ENCODE measurements at regions not wholly inside any gene's neighbourhood (a gene's known extent, or its start where the extent isn't known, plus 50 kb on each side); places are given as distances from the start of the nearest gene placed in this dataset.

- TF ChIP-seq CTCF (IDR thresholded peaks at IDR 0.05; ENCODE audit: extremely low read depth, missing control alignments): no peak
- no peak for DNase-seq (ENCODE audit: low spot score)
Observed at GRCh38 chr5:23028445-23029021, 175.4 kb upstream of the CDH12 start.

GRCh38 chr5:23027830-23028229 is 174.7 kb upstream of the CDH12 start:
- DNase-seq (ENCODE audit: low spot score): no peak
- no peak for TF ChIP-seq CTCF (IDR thresholded peaks at IDR 0.05; ENCODE audit: extremely low read depth, missing control alignments)

- no peak for TF ChIP-seq CTCF (IDR thresholded peaks at IDR 0.05; ENCODE audit: extremely low read depth, missing control alignments)
- DNase-seq (ENCODE audit: low spot score): no peak
Observed at GRCh38 chr5:23027331-23027730, 174.2 kb upstream of the CDH12 start.

- TF ChIP-seq CTCF (IDR thresholded peaks at IDR 0.05; ENCODE audit: extremely low read depth, missing control alignments): no peak
- no peak for DNase-seq (ENCODE audit: low spot score)
Observed at GRCh38 chr5:23026252-23027170, 173.4 kb upstream of the CDH12 start.

- DNase-seq (ENCODE audit: low spot score): no peak
- TF ChIP-seq CTCF (IDR thresholded peaks at IDR 0.05; ENCODE audit: extremely low read depth, missing control alignments): no peak
Observed at GRCh38 chr5:23025629-23026233, 172.6 kb upstream of the CDH12 start.

GRCh38 chr5:23024470-23024869 is 171.3 kb upstream of the CDH12 start:
- TF ChIP-seq CTCF (IDR thresholded peaks at IDR 0.05; ENCODE audit: extremely low read depth, missing control alignments): no peak
- DNase-seq (ENCODE audit: low spot score): no peak

GRCh38 chr5:23014825-23015224 is 161.7 kb upstream of the CDH12 start:
- DNase-seq (ENCODE audit: low spot score): no peak
- TF ChIP-seq CTCF (IDR thresholded peaks at IDR 0.05; ENCODE audit: extremely low read depth, missing control alignments): no peak

Measured in GM20000 (cell line).